GM10248 (cell line): ENCODE measurements at regions not wholly inside any gene's neighbourhood (a gene's known extent, or its start where the extent isn't known, plus 50 kb on each side); places are given as distances from the start of the nearest gene placed in this dataset.

Experiments
- CTCF ChIA-PET: fragments of 300-600 bp; sonication (Branson Sonifier 250); formaldehyde crosslinking; extraction: SDS; loops from one replicate; lab custom pipeline; 2021; ENCODE audit warnings: antibody characterized with exemption; lab: Yijun Ruan, JAX
- POLR2A ChIA-PET: fragments of 350-650 bp; sonication (Branson Sonifier 250); formaldehyde crosslinking; extraction: SDS; loops from one replicate; lab custom pipeline; 2020; ENCODE audit warnings: antibody characterized with exemption; lab: Yijun Ruan, JAX
- DNase-seq: peaks from one replicate; pipeline ENCODE4 v3.0.0; 2012; ENCODE audit errors: extremely low spot score
- CTCF ChIP-seq: IDR thresholded peaks from 2 replicates; pipeline ENCODE4 v1.5.1; 2012; ENCODE audit warnings: mild to moderate bottlenecking, low read depth; ENCODE audit errors: extremely low read depth, missing control alignments, control extremely low read depth

GRCh38 chr19:32020538-32020937 lies 324.9 kb upstream of the ZNF507 start:
- CTCF ChIA-PET: no interaction called here
- POLR2A ChIA-PET: no interaction called here
- TF ChIP-seq CTCF: no peak
- no peak for DNase-seq

GRCh38 chr19:32022044-32022640 lies 323.3 kb upstream of the ZNF507 start:
- ChIA-PET POLR2A (no interaction called here), CTCF (no interaction called here)
- DNase-seq: no peak
- TF ChIP-seq CTCF: no peak

GRCh38 chr19:32022731-32023563 lies 322.5 kb upstream of the ZNF507 start:
- ChIA-PET CTCF (no interaction called here), POLR2A (no interaction called here)
- DNase-seq: no peak

GRCh38 chr19:32023564-32023832 lies 321.9 kb upstream of the ZNF507 start:
- ChIA-PET POLR2A (no interaction called here), CTCF (no interaction called here)
- TF ChIP-seq CTCF: no peak
- DNase-seq: no peak

More at GRCh38 chr19:32022731-32023563, 322.5 kb upstream of the ZNF507 start:
- no peak for TF ChIP-seq CTCF

GRCh38 chr19:32029235-32029634 lies 316.2 kb upstream of the ZNF507 start:
- POLR2A ChIA-PET: no interaction called here
- no peak for DNase-seq
- CTCF ChIA-PET: no interaction called here
- no peak for TF ChIP-seq CTCF

- ChIA-PET POLR2A (no interaction called here), CTCF (no interaction called here)
- DNase-seq: no peak
- no peak for TF ChIP-seq CTCF
These were observed 312.8 kb upstream of the ZNF507 start for GRCh38 chr19:32032561-32032960.

GRCh38 chr19:32035626-32036025 lies 309.8 kb upstream of the ZNF507 start:
- no peak for TF ChIP-seq CTCF
- no peak for DNase-seq
- POLR2A ChIA-PET: no interaction called here
- CTCF ChIA-PET: no interaction called here
